Fibroblast of lung (primary cell): ENCODE measurements at regions not wholly inside any gene's neighbourhood (a gene's known extent, or its start where the extent isn't known, plus 50 kb on each side); places are given as distances from the start of the nearest gene placed in this dataset.

Experiments
- DNase-seq, 2 donors: peaks; one replicate each; pipeline versions ENCODE4 v3.0.0 to v3.0.0-alpha.2; 2010; ENCODE audit warnings: low read depth in 2 of 2
- H2AFZ ChIP-seq: 2 replicates; pipeline ENCODE4 v1.5.1; 2012; ENCODE audit warnings: low read length, control low read depth, inconsistent platforms
- H3K27ac ChIP-seq: 2 replicates; pipeline ENCODE4 v1.5.1; 2011; ENCODE audit warnings: low read length, control low read depth; ENCODE audit not compliant: insufficient read depth
- H3K27me3 ChIP-seq: 2 replicates; pipeline ENCODE4 v1.5.1; 2011; ENCODE audit warnings: mild to moderate bottlenecking, low read length; ENCODE audit not compliant: control insufficient read depth, insufficient read depth
- H3K36me3 ChIP-seq: 2 replicates; pipeline ENCODE4 v1.5.1; 2011; ENCODE audit warnings: low read length; ENCODE audit not compliant: control insufficient read depth, insufficient read depth
- H3K4me1 ChIP-seq: 2 replicates; pipeline ENCODE4 v1.5.1; 2011; ENCODE audit warnings: low read length; ENCODE audit not compliant: control insufficient read depth, insufficient read depth; ENCODE audit errors: extremely low read depth
- H3K4me2 ChIP-seq: 2 replicates; pipeline ENCODE4 v1.5.1; 2011; ENCODE audit warnings: low read length, control low read depth; ENCODE audit not compliant: insufficient read depth; ENCODE audit errors: extremely low read depth
- H3K4me3 ChIP-seq, 4 experiments: fragments of 200-600 bp in 1 of 4; sonication (generic) in 1 of 4; replicated peaks in 1 of 4; 2 replicates each; pipeline ENCODE4 v1.5.1; 2011 to 2016; ENCODE audit warnings: low read length in 4 of 4, low read depth in 3 of 4, mild to moderate bottlenecking in 3 of 4, control low read depth in 2 of 4, inconsistent platforms in 1 of 4, mixed read lengths in 1 of 4; ENCODE audit not compliant: insufficient read depth in 1 of 4; ENCODE audit errors: control extremely low read depth in 1 of 4
- H3K79me2 ChIP-seq: 2 replicates; pipeline ENCODE4 v1.5.1; 2012; ENCODE audit warnings: mild to moderate bottlenecking, low read length, inconsistent platforms; ENCODE audit not compliant: control insufficient read depth, insufficient read depth
- H3K9ac ChIP-seq: 2 replicates; pipeline ENCODE4 v1.5.1; 2011; ENCODE audit warnings: mild to moderate bottlenecking, low read length, control low read depth; ENCODE audit not compliant: insufficient read depth
- H3K9me3 ChIP-seq: 2 replicates; pipeline ENCODE4 v1.5.1; 2012; ENCODE audit warnings: low read depth, low read length; ENCODE audit not compliant: control insufficient read depth, insufficient read depth
- H4K20me1 ChIP-seq: 2 replicates; pipeline ENCODE4 v1.5.1; 2011; ENCODE audit warnings: low read length; ENCODE audit not compliant: control insufficient read depth, insufficient read depth; ENCODE audit errors: extremely low read depth
- CTCF ChIP-seq, 2 donors: IDR thresholded peaks in 1 of 2; conservative IDR thresholded peaks in 1 of 2; 1 replicate in 1 of 2; 2 replicates in 1 of 2; pipeline ENCODE4 v1.5.1; 2011 to 2012; ENCODE audit warnings: low read length in 2 of 2, control low read depth in 1 of 2, inconsistent platforms in 1 of 2, low read depth in 1 of 2, mild to moderate bottlenecking in 1 of 2
- EZH2 ChIP-seq: IDR thresholded peaks from 2 replicates; pipeline ENCODE4 v1.5.1; 2012; ENCODE audit warnings: low read length, control low read depth, mild to moderate bottlenecking; ENCODE audit errors: missing control alignments

GRCh38 chrX:38985945-38986344 lies 184.7 kb downstream of the MID1IP1 start:
- no peak for TF ChIP-seq CTCF (conservative IDR thresholded peaks at IDR 0.05 in 1 of 2, IDR thresholded peaks at IDR 0.05 in 1 of 2; ENCODE audit: low read depth in 1 of 2, low read length in 2 of 2)
- no peak for TF ChIP-seq EZH2
- Histone ChIP-seq H2AFZ (no peak overlapping the region), H3K4me3 (no peak overlapping the region), H3K27ac (no peak overlapping the region), H3K79me2 (no peaks in the 10 kb centered on the region), H3K9ac (no peak overlapping the region), H4K20me1 (no peaks in the 10 kb centered on the region), H3K4me2 (no peak overlapping the region), H3K9me3 (no peaks in the 10 kb centered on the region), H3K36me3 (no peaks in the 10 kb centered on the region), H3K27me3 (no peaks in the 10 kb centered on the region), H3K4me1 (no peaks in the 10 kb centered on the region)
- no peak for DNase-seq

- no peak overlapping the region for H2AFZ ChIP-seq
- TF ChIP-seq EZH2 = no peak
- TF ChIP-seq CTCF (conservative IDR thresholded peaks at IDR 0.05 in 1 of 2, IDR thresholded peaks at IDR 0.05 in 1 of 2; ENCODE audit: low read depth in 1 of 2, low read length in 2 of 2) = no peak
- H3K27me3 ChIP-seq = no peaks in the 10 kb centered on the region
Measured at GRCh38 chrX:38986586-38986985, 185.3 kb downstream of the MID1IP1 start.

GRCh38 chrX:38987198-38987651 lies 186.0 kb downstream of the MID1IP1 start:
- Histone ChIP-seq H3K36me3 (no peaks in the 10 kb centered on the region), H4K20me1 (no peaks in the 10 kb centered on the region), H3K4me2 (no peak overlapping the region), H3K27ac (no peak overlapping the region), H2AFZ (no peak overlapping the region), H3K4me3 (no peak overlapping the region), H3K4me1 (no peaks in the 10 kb centered on the region), H3K9ac (no peak overlapping the region), H3K27me3 (no peaks in the 10 kb centered on the region), H3K79me2 (no peaks in the 10 kb centered on the region), H3K9me3 (no peaks in the 10 kb centered on the region)
- TF ChIP-seq CTCF (conservative IDR thresholded peaks at IDR 0.05 in 1 of 2, IDR thresholded peaks at IDR 0.05 in 1 of 2; ENCODE audit: low read depth in 1 of 2, low read length in 2 of 2) = no peak
- TF ChIP-seq EZH2 = no peak
- DNase-seq = peak; percentile 12 to 61

More at GRCh38 chrX:38986586-38986985, 185.3 kb downstream of the MID1IP1 start:
- H3K4me3 ChIP-seq = no peak overlapping the region
- H3K36me3 ChIP-seq = no peaks in the 10 kb centered on the region
- no peaks in the 10 kb centered on the region for H3K9me3 ChIP-seq
- no peaks in the 10 kb centered on the region for H3K4me1 ChIP-seq
- no peaks in the 10 kb centered on the region for H4K20me1 ChIP-seq
- DNase-seq = no peak
- H3K79me2 ChIP-seq = no peaks in the 10 kb centered on the region
- no peak overlapping the region for H3K27ac ChIP-seq
- H3K9ac ChIP-seq = no peak overlapping the region
- H3K4me2 ChIP-seq = no peak overlapping the region
